GM21515 (cell line): ENCODE measurements at regions not wholly inside any gene's neighbourhood (a gene's known extent, or its start where the extent isn't known, plus 50 kb on each side); places are given as distances from the start of the nearest gene placed in this dataset.
"Not testable (repeated sequence)": the region's sequence is repeated elsewhere in the genome, so short reads cannot be mapped to it uniquely, and the experiment has no call there.

Source experiments
- ATAC-seq: cut with Tn5 transposase; IDR thresholded peaks from one replicate; pipeline ENCODE4 v1.9.1; 2021; ENCODE audit not compliant: unreplicated experiment

DNA sequence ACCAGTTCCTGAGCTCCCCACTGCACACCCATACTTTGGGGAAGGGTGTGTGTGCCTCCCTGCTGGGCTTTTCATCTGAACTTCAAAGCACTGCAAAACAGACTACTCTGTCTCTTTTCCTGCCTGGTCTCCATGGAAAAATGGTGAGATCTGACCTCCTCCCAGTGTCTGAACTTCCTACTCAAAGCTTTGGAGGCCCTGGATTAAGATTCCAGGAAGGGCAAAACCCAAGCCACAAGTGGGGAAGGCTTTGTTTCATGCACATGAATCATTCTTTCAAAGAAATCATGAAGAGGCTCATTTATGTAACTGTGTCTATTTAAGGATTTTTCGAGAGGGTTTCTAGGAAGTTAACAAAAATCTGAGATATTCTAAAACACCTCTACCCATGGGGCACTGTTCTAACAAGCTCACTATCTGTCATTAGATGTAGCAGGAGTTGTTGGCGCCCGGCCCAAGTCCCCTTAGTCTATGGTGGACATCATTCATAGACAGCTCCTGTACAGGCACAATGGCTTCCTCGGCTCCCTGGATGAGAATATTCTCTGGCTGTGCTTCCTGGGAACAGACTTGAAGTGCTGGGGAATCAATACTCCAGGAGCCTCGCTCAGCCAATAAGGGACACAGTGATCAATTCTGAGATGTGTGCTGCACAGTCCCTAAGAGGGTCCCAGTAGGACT, 224.0 kb downstream of the KTN1 start:
- ATAC-seq: no peak

DNA sequence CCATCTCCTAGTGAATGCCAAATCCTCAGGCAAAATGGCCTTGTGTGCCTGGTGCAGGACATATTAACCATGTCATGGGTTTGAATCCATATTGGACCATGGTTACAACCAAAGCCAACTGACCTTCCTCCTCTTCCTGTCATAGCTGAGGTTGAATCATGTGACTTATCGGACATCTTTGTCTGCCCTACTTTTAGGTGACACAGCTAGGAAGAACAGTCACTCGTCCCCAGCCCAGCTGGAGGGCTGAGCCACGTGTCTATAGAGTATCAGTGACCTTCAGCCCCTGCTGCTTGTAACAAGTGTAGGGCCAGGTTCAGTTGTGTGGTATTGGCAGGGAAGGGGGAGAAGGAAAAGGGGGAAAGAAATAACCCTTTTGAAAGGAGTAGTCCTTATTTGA, 225.2 kb downstream of the KTN1 start:
- ATAC-seq: no peak

DNA sequence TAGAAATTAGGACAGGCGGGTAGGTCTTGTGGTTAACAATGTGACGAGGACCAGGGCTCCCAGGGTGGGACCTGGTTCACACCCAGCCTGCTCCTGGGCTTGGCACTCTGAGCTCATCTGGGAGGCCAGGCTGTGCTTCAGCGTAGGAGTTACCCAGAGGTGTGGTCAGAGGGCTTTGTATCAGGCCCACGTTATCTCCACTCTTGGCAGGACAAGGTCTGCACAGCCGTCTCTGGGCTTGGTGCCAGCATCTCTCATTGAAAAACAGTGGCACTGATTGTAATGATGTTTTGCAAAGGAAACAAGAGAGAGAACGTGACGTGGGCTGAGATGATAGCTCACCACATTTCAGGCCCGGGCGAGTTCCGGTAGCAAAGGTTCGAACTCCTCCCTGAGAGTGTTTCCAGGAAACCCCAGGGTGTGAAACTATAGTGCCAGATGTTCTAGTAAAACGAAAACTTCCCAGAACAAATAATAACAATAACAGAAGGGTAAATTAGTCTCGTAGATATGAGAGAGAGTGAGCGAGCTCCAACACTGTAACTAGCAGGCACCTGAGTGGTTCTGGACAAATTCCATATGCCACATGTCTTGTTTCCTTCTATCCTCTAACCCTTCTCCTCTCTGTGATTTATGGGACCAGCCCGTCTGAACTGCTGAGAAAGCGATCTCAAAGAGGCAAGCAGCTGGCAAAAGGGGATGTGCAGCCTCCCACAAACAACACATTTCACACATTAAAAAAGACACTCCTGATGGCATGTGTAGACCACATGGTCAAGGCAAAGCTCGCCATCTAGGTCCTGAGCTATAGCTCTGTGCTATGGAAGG, 227.3 kb downstream of the KTN1 start:
- no peak for ATAC-seq

DNA sequence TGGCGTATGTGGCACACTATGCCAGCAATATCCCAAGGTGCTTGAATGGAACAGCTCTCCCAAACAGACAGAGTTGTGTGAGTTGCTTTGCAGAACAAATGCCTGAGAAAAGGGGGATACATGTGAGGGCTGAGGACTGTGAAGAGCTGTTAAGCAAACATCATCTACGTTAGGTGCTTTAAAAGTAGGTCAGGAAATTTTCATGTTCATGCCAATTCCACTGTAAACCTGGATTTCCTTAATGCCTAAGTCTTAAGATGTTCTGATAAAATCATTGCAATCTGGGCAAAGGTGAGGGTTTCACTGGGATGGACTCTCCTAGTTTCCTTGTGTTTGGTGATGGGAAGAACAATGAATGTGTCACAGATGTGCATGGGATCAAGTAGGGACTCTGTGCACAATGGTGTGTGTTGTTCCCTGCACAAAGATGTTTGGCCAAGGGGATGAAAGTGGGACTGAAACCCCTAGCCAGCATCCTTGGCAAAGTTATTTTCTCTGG, 227.9 kb downstream of the KTN1 start:
- ATAC-seq: no peak

DNA sequence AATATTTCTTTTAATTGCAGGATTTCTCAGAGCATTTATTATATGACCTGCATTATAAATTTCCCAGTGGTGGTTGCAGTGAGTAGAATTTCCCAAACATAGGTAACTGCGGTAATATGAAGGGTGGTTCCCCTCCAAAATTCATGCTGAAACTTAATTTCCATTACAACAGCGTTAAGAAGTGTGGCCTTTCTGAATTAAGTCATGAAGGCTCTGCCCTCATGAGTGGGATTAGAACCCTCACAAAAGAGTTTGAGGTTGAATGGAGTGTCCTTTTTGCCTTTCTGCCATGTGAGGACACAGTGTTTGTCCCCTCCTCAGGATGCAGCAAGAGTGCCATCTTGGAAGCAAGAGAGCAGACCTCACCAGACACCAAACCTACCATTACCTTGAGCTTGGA, 233.6 kb downstream of the KTN1 start:
- ATAC-seq: no peak

DNA sequence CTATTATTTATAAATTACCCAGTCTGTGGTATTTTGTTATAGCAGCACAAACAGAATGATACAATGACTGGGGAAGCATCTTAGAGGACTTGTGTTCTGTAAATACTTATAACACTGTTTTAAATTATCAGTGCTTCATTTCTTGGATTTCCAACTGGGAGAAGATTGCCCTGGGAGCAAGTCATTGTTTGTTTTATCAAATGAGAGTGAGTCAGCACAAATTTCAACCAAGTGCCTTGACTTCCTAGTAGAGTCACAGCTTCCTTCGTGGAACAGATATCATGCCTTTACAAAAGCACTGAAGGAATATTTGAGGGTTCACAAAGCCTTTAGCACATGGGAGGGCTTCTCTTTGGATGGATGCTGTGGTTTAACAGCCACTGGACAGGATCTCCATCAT, 234.1 kb downstream of the KTN1 start:
- ATAC-seq: no peak

DNA sequence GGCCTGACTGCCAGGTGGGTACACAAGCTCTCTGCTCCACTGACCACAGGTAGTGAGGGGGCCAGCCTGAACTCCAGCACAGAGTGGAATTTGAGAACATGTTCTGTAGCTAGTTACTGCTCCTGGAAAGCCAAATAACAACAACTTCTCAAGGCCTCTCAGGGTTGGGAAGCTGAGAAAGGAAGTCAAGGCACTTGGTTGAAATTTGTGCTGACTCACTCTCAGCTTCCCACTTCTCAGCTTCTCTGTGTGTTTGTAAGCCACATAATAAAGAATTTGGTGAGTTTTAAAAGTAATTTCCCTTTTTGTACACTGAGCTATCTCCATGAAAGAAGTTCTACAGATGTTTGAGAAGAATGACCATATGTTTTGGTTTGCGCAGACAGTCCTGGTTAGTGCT, 234.9 kb downstream of the KTN1 start:
- no peak for ATAC-seq

DNA sequence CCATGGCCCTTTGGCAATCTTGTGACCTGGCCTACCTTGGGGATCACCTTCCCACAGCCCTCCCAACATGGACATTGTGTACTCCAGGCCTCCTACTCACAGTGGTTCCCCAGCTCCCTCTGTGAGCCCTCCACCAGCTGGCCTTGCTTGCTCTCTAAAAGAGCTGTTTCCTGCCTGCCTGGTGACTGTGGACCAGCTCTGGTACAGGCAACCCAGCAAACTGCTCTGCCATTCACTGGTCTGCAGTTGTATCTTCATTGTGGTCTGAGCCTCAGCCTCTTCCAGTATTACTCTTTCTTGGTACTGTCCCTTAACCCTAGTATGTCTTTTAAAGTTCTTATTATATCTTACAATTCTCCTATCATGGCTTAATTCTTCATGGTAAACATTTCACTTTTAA, 236.2 kb downstream of the KTN1 start:
- no peak for ATAC-seq

DNA sequence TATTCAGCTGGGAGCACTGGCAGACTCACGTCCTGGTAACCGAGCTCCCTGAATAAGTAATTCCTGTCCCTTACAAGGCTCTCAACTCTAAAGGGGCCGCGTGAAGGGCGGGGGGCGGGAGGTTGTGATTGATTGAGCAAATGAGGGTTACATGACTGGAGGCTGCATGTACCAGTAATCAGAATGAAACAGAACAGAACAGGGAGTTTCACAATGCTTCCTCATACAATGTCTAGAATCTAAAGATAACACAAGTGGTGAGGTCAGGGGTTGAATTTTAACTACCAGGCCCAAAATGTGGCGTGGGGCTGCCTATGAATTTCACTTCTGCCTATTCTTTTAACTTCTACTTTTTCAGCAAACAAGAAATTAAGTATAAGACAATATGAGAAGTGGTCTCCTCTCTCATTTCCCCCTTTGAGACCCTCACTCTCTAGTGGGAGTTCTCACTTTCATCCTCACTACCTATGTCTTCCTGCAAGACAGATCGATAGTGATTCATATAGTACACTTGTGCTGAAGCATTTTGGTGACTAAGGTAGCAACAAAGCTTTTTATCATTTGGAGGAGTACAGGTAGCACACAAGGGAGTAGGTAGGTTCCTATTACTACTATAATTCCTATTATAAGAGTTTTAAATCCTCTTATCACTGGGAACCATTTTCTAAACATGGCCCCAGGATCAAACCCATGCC, 239.8 kb downstream of the KTN1 start:
- peak; percentile 75 for ATAC-seq

DNA sequence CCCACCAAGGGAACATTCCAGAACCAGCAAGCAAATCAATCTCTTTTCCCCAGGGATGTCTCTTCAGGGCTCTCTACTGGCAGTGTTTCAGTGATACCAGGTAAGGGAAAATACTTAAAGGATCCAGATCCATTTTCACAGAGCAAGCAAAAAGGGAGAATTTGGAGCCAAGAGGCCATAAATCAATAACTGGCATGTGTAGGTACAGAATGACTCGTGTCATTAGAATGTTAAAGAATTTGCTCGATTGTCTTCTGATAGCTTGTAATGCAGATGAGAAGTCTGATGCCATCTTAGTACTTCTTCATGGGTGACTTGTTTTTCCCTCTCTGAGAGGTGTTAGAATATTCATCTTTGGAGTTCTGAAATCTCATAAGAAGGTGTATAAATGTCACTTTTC, 242.9 kb downstream of the KTN1 start:
- ATAC-seq: no peak

DNA sequence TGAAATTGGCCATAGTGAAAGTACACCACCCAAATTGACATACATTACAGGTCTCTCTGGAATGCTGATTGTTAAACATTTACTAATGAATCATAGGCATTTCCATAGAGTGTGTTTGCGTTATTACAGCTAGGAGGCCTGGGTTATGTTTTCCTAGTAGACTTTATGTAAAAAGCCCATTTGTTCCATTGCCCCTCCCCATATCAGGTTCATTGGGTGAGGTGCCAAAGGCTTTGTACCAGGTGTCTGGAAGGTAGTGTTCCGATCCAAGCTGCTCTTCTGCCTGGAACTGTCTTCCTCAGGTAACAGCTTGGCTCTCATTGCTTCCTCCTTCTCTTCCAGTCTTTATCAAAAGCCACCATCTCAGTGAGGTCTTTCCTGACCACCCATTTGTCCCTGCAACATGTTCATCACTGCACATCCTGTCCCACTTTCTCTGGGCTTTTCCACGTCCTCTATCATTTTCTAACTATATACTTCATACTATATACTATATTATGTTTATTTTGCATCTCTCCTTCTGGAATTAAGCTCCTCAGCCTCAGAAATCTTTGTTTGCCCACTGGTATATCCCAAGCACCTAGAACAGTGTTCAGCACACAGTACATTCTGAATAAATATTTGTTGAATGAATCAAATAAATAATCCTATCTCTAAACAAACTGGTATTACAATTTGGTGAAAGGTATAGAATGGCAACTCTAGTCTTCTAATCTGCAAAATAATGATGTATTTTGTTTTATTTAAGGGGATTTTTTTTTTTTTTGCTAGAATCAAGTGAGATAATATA, 252.3 kb downstream of the KTN1 start:
- ATAC-seq: no peak

DNA sequence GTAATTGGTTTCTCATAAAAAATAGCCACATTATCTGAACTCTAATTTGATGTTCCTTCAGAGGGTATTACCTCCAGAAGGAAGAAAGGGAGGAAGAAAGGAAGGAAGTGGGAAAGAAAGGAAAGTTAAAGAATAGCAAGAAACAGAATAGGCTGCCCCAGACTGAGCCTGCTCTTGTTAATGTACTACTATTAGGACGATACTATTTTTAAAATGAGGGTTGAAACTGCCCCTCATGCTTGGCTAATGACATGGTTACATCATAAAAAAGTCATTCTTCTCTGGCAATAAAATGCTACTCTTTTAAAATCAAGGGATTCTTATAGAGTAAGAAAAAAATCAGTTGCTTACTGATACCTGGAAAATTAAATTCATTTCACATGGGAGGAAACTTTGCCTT, 253.0 kb downstream of the KTN1 start:
- ATAC-seq: no peak

DNA sequence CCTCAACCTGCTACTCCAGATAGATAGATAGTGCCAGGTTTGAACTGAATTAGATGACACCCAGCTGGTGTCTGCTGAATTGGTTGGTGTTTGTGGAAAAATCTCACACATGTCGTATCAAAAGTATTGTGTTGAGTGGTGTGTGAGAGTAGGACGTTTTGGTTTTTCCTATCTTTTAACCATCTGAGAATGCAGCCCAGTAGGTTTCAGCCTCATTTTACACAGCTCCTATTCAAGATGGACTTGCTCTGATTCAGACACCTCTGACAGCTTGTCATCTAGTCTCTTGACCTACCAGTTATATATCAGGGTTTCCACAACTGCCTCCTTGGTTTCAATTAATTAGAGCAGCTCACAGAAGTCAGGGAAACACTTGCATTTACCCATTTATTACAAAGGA, 254.4 kb downstream of the KTN1 start:
- no peak for ATAC-seq

DNA sequence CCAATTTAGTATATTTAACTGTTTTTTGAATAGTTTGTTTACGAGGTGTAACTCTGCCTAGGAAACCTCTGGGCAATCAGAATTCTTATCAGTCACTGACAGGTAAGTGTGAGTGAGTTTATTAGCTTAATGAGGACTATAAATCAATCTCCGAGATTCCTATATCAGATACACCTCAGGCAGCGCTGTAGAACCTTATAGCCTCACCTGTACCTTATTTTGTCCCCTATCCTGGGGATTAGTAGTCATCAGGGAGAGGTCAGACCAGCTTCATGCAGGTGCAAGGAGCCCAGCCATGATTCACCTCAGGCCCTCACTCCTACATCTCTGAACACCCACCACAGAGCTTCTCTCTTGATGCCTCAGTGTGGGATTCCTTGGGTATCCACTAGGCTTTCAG, 256.0 kb downstream of the KTN1 start:
- ATAC-seq: no peak

DNA sequence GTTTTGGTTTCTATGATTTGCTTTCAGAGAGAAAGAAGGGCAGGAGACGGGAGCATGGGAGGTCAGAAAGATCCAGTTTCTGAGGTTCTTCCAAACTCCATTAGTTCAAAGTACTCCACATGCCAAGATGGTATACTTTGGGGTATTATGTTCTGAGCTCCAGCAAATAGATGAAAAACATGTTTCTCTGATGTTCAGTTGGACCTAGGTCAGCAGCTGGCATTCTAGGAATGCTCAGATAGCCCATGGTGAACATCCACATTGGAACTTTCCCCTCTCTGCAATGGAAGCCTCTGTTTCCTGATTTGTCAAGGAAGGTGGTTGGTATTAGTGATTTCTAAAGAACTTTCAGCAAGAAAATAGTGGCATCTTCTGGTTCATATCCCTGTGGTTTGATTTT, 257.5 kb downstream of the KTN1 start:
- ATAC-seq: no peak

DNA sequence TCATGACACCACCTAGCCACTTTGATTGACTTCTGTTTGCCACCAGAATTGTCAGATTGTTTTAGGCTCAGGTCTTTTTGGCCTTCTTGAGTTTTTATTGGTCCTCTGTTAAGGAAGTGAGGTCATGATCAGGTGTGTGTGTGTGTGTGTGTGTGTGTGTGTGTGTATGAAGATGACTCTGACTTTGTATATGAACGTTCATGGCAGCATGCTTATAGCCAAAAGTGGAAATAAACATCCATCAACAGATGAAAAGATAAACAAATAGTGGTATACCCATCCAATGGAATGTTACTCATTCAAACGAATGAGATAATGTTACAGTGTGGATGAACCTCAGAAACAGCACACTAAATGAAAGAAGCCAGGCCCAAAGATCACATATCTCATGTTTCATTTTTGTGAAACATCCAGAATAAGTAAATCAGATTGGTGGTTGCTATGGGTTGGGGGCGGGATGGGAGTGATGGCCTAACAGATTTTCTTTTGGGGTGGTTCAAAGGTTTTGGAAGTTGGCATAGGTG, 258.6 kb downstream of the KTN1 start:
- no peak for ATAC-seq

DNA sequence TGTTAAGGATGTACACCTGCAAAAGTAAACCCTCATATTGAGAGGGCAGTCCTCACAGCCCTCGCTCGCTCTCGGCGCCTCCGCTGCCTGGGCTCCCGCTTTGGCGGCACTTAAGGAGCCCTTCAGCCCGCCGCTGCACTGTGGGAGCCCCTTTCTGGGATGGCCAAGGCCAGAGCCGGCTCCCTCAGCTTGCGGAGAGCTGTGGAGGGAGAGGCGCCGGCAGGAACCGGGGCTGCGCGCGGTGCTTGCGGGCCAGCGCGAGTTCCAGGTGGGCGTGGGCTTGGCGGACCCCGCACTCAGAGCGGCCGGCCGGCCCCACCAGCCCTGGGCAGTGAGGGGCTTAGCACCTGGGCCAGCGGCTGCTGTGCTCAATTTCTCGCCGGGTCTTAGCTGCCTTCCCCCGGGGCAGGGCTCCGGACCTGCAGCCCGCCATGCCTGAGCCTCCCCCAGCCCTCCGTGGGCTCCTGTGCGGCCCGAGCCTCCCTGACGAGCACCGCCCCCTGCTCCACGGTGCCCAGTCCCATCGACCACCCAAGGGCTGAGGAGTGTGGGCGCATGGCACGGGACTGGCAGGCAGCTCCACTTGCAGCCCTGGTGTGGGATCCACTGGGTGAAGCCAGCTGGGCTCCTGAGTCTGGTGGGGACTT, 259.4 kb downstream of the KTN1 start:
- not testable (repeated sequence) for ATAC-seq

DNA sequence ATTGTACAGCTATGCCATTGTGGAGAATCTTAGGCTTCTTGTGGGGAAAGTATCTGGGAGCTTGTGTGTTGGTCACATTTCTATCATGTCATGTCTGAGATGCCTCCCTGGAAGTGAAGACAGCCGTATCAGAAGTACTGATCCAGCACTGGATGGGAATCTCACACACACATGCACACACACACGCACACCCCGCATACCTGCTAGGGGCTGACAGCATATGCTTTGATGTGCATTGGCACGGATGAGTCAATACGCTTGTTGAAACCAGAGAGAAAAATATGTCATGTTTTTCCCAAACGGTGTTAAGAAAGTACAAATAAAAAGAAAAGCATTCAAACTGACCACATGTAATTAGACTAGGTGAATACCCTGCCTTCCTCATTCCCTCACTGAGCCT, 260.8 kb downstream of the KTN1 start:
- no peak for ATAC-seq

DNA sequence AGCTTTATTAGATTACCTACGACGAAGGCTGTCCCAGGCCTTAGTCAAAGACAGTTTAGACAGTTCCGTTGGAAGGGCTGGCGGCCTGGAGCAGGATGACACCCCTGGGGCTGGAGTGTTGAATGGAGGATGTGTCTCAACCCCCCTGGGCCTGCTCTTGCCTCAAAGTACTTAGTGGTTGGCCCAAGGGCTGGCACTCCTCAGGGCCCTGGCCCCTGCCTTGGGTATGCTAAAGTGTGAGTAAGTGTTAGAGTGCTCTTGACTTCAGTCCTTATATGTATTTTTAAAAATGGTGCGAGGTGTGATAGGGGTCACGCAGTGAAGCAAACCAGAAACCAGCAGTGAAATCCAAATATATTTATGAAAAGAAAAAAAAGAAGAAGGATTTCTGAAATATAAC, 261.6 kb downstream of the KTN1 start:
- no peak for ATAC-seq

DNA sequence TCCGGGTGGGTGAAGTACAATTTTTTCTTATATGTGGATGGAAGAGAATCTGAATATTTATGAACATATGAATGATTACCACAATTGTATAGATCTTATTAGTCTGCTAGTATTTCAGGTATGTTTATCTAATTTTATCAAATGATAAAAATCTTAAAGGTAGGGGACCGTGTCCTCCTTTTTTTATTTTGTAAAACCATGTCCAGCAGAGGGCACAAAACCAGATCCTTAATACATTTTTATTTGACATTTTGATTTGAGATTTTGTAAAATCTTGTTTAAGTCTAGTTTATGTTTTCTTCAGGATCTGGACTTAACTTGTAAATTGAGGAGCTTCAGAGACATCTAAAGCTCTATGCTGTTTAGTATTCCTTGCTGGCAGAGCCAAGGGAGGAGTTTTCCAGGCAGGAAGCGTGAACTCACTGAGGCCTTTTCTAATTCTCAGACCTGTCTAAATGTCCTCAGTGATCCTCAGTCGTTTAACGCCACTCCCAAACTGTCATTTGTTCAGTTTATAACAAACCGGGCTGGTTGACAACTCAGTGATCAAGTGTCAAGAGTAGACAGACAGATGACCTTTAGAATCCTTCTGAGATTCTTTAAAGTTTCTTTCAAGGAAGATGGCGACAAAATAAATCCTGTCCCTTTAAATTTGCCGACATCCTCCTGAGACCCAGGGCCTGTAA, 263.9 kb downstream of the KTN1 start:
- ATAC-seq: no peak
